ENCODE measurements at regions not wholly inside any gene's neighbourhood (a gene's known extent, or its start where the extent isn't known, plus 50 kb on each side); places are given as distances from the start of the nearest gene placed in this dataset.

DNA sequence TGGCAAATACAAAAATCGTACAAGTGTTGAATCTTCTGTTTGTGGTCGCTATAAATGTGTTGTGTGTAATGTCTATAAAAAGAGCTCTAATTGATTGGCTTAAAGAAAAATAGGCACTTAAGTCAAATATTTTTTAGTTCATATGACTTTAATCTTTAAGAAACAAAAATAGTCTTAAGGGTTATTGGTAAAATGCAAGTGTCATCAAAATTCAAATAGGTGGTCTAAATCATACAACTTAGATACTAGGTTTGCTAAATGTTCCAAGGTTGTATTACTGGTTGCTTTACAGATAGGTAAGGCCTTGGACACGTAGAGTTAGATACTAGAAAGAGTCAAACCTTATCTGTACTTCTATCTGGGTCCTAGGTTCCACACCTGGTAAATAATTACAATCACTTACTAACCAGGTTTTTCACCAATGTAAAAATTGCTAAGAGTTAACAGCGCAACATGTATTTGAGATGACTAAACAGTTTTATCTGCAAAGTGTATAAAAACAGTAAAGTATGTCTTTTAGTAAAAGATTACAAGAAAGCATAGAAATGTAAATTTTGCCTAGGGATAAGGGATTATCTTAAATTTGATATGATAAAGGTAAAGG, 91.1 kb upstream of the GNAZ start:
- TF ChIP-seq, protein P1, sequence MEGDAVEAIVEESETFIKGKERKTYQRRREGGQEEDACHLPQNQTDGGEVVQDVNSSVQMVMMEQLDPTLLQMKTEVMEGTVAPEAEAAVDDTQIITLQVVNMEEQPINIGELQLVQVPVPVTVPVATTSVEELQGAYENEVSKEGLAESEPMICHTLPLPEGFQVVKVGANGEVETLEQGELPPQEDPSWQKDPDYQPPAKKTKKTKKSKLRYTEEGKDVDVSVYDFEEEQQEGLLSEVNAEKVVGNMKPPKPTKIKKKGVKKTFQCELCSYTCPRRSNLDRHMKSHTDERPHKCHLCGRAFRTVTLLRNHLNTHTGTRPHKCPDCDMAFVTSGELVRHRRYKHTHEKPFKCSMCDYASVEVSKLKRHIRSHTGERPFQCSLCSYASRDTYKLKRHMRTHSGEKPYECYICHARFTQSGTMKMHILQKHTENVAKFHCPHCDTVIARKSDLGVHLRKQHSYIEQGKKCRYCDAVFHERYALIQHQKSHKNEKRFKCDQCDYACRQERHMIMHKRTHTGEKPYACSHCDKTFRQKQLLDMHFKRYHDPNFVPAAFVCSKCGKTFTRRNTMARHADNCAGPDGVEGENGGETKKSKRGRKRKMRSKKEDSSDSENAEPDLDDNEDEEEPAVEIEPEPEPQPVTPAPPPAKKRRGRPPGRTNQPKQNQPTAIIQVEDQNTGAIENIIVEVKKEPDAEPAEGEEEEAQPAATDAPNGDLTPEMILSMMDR (IDR thresholded peaks at IDR 0.05; ENCODE audit: low read depth, low read length) = no peak
- TF ChIP-seq POLR2A (IDR thresholded peaks at IDR 0.05; ENCODE audit: extremely low read depth, insufficient read length) (no peak), MYC (IDR thresholded peaks at IDR 0.05; ENCODE audit: low read depth, low read length) (no peak)
- TF ChIP-seq, protein P2, sequence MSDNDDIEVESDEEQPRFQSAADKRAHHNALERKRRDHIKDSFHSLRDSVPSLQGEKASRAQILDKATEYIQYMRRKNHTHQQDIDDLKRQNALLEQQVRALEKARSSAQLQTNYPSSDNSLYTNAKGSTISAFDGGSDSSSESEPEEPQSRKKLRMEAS (IDR thresholded peaks at IDR 0.05; ENCODE audit: low read depth, low read length) = no peak
